HG03565 (cell line): ENCODE measurements at regions not wholly inside any gene's neighbourhood (a gene's known extent, or its start where the extent isn't known, plus 50 kb on each side); places are given as distances from the start of the nearest gene placed in this dataset.
"Not testable (repeated sequence)": the region's sequence is repeated elsewhere in the genome, so short reads cannot be mapped to it uniquely, and the experiment has no call there.

Experiments
- ATAC-seq: cut with Tn5 transposase; IDR thresholded peaks from one replicate; pipeline ENCODE4 v1.9.1; 2021; ENCODE audit warnings: mild to moderate bottlenecking, moderate library complexity; ENCODE audit not compliant: unreplicated experiment

GRCh38 chr6:27747637-27748036 lies 164.6 kb downstream of the OR2B2 start:
- no peak for ATAC-seq

- ATAC-seq = not testable (repeated sequence)
Observed at GRCh38 chr6:27746860-27747259, 165.3 kb downstream of the OR2B2 start.

GRCh38 chr6:27743787-27744186 lies 168.4 kb downstream of the OR2B2 start:
- ATAC-seq = no peak

GRCh38 chr6:27742833-27743573 lies 169.2 kb downstream of the OR2B2 start:
- ATAC-seq = no peak

GRCh38 chr6:27739902-27740301 lies 172.3 kb downstream of the OR2B2 start:
- not testable (repeated sequence) for ATAC-seq

- no peak for ATAC-seq
Observed at GRCh38 chr6:27736686-27737085, 175.5 kb downstream of the OR2B2 start.

GRCh38 chr6:27728442-27728841 lies 183.8 kb downstream of the OR2B2 start:
- ATAC-seq = no peak

- no peak for ATAC-seq
Observed at GRCh38 chr6:27726619-27727023, 185.6 kb downstream of the OR2B2 start.

- ATAC-seq = no peak
Observed at GRCh38 chr6:27720607-27721580, 191.3 kb downstream of the OR2B2 start.

- not testable (repeated sequence) for ATAC-seq
Observed at GRCh38 chr6:27719039-27719438, 193.2 kb downstream of the OR2B2 start.

- ATAC-seq = no peak
Observed at GRCh38 chr6:27706431-27706830, 205.8 kb downstream of the OR2B2 start.

GRCh38 chr6:27700337-27700736 lies 211.9 kb downstream of the OR2B2 start:
- no peak for ATAC-seq

GRCh38 chr6:27694547-27694874 lies 217.7 kb downstream of the OR2B2 start:
- ATAC-seq = no peak

- ATAC-seq = no peak
Observed at GRCh38 chr6:27693766-27694546, 218.2 kb downstream of the OR2B2 start.

- ATAC-seq = not testable (repeated sequence)
Observed at GRCh38 chr6:27692133-27692532, 219.2 kb upstream of the ZNF184 start.

GRCh38 chr6:27688014-27688586 lies 215.2 kb upstream of the ZNF184 start:
- ATAC-seq = peak; percentile 57

GRCh38 chr6:27687154-27688013 lies 214.5 kb upstream of the ZNF184 start:
- ATAC-seq = peak; percentile 48

- ATAC-seq = no peak
Observed at GRCh38 chr6:27685279-27685678, 212.4 kb upstream of the ZNF184 start.

- ATAC-seq = peak; percentile 23
Observed at GRCh38 chr6:27684264-27685211, 211.6 kb upstream of the ZNF184 start.
